Suprapubic skin (tissue), 4 donors: ENCODE measurements at regions not wholly inside any gene's neighbourhood (a gene's known extent, or its start where the extent isn't known, plus 50 kb on each side); places are given as distances from the start of the nearest gene placed in this dataset.

Source experiments
- DNase-seq, 2 donors: peaks; one replicate each; pipeline ENCODE4 v3.0.0-alpha.2; 2019; ENCODE audit warnings: low spot score in 2 of 2
- H3K27ac ChIP-seq: fragments of 200-600 bp; sonication (generic); one replicate; pipeline ENCODE4 v1.5.1; 2019
- H3K27me3 ChIP-seq: fragments of 200-600 bp; sonication (generic); one replicate; pipeline ENCODE4 v1.5.1; 2019
- H3K36me3 ChIP-seq: fragments of 200-600 bp; sonication (generic); one replicate; pipeline ENCODE4 v1.5.1; 2019
- H3K4me1 ChIP-seq: fragments of 200-600 bp; sonication (generic); one replicate; pipeline ENCODE4 v1.5.1; 2019
- H3K4me3 ChIP-seq: fragments of 200-600 bp; sonication (generic); one replicate; pipeline ENCODE4 v1.5.1; 2019; ENCODE audit warnings: mild to moderate bottlenecking
- H3K9me3 ChIP-seq: fragments of 200-600 bp; sonication (generic); one replicate; pipeline ENCODE4 v1.5.1; 2019
- EP300 ChIP-seq: sonication (generic); formaldehyde crosslinking; IDR thresholded peaks from one replicate; pipeline ENCODE4 v1.6.1; 2017; ENCODE audit warnings: antibody characterized with exemption
- POLR2A ChIP-seq, 2 donors: fragments of 450-650 bp; IDR thresholded peaks; one replicate each; pipeline ENCODE4 v1.6.1; 2017; ENCODE audit warnings: antibody characterized with exemption in 2 of 2, mild to moderate bottlenecking in 2 of 2, moderate library complexity in 2 of 2
- POLR2AphosphoS5 ChIP-seq, 3 donors: sonication (generic); formaldehyde crosslinking; IDR thresholded peaks; one replicate each; pipeline ENCODE4 v1.6.1; 2017; ENCODE audit warnings: antibody characterized with exemption in 3 of 3
- WGBS: methylation state at CpG from one replicate; pipeline ENCODE4 v1.1.5; 2018; 5-methylcytosine and 5-hydroxymethylcytosine counted together
- TF ChIP-seq, protein P1 (sequence below), 2 donors: fragments of 200-600 bp in 1 of 2; fragments of 450-650 bp in 1 of 2; sonication (generic) in 1 of 2; IDR thresholded peaks; one replicate each; pipeline ENCODE4 v1.5.1; 2016 to 2019; ENCODE audit warnings: antibody characterized with exemption in 2 of 2, mild to moderate bottlenecking in 1 of 2, moderate library complexity in 1 of 2

DNA sequence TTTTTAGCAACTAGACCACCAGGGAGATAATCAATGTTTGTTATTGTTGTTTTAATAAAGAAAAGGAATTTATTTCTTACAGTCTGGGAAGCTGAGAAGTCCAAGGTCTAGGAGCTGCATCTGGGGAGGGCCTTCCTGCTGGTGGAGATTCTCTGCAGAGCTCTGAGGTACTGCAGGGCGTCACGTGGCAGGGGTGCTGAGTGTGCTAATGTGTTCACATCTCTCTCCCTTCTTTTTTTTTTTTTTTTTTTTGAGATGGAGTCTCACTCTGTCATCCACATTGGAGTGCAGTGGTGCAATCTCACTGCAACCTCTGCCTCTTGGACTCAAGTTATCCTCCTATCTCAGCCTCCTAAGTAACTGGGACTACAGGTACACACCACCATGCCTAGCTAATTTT, 150.9 kb upstream of the TRIM24 start:
- Histone ChIP-seq H3K4me1 (no peaks in the 10 kb centered on the region), H3K36me3 (no peaks in the 10 kb centered on the region), H3K27me3 (no peaks in the 10 kb centered on the region), H3K9me3 (no peaks in the 10 kb centered on the region), H3K4me3 (no peak overlapping the region), H3K27ac (no peak overlapping the region)
- TF ChIP-seq EP300 (no peak), POLR2AphosphoS5 (IDR thresholded peaks at IDR 0.05) (no peak), POLR2A (IDR thresholded peaks at IDR 0.05) (no peak)
- TF ChIP-seq, protein P1, sequence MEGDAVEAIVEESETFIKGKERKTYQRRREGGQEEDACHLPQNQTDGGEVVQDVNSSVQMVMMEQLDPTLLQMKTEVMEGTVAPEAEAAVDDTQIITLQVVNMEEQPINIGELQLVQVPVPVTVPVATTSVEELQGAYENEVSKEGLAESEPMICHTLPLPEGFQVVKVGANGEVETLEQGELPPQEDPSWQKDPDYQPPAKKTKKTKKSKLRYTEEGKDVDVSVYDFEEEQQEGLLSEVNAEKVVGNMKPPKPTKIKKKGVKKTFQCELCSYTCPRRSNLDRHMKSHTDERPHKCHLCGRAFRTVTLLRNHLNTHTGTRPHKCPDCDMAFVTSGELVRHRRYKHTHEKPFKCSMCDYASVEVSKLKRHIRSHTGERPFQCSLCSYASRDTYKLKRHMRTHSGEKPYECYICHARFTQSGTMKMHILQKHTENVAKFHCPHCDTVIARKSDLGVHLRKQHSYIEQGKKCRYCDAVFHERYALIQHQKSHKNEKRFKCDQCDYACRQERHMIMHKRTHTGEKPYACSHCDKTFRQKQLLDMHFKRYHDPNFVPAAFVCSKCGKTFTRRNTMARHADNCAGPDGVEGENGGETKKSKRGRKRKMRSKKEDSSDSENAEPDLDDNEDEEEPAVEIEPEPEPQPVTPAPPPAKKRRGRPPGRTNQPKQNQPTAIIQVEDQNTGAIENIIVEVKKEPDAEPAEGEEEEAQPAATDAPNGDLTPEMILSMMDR (IDR thresholded peaks at IDR 0.05), result no peak
- 79% methylated on average over 2 of the region's 2 CpGs for WGBS
- DNase-seq, result no peak

DNA sequence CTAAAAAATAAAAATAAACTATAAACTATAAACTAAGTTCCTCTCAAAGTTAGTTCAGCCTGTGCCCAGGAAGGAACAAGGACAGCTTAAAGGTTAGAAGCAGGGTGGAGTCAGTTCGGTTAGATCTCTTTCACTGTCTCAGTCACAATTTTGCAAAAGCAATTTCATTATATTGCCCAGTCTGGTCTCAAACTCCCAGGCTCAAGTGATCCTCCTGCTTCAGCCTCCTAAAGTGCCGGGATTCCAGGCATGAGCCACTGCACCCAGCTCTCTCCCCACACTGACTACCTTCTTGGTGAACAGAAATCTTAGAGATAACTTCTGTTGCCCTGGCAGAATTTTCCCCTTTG, 146.3 kb upstream of the TRIM24 start:
- Histone ChIP-seq H3K27me3 (no peaks in the 10 kb centered on the region), H3K36me3 (no peaks in the 10 kb centered on the region), H3K9me3 (no peaks in the 10 kb centered on the region), H3K27ac (no peak overlapping the region), H3K4me3 (no peak overlapping the region), H3K4me1 (no peaks in the 10 kb centered on the region)
- no peak for TF ChIP-seq POLR2AphosphoS5 (IDR thresholded peaks at IDR 0.05)
- TF ChIP-seq, protein P1 (IDR thresholded peaks at IDR 0.05), result no peak
- no peak for TF ChIP-seq EP300
- TF ChIP-seq POLR2A (IDR thresholded peaks at IDR 0.05), result no peak
- WGBS, result 91% methylated on average over 2 of the region's 2 CpGs
- DNase-seq, result no peak

DNA sequence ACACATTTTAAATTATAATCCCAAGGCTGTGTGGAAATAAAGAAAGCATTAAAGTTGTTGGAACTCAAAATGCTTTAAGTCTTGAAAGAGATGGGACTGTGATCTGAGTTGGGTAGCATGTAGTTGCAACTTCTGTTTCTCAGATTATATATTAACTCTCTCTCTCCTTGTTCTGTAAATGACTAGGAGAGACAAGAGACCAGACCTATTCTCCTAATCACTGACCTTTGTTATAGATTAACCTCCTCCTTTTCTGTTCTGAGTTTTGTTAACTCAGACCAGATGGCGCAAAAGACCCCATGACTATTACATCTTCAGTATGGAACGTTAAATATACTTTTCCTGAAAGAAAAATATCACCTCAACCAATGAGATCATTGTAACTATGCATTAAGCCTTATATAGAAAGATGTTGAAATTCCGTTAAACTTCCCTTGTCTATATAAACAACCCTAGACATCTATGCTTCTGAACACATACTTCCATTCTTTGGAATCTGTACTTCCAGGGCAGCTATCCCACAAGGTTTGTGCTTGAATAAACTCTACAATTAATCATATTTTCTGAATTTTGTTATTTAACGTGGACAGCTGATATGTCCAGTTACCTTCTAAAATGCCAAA, 143.5 kb upstream of the TRIM24 start:
- no peak for TF ChIP-seq POLR2AphosphoS5 (IDR thresholded peaks at IDR 0.05)
- TF ChIP-seq, protein P1 (IDR thresholded peaks at IDR 0.05), result no peak
- TF ChIP-seq EP300, result no peak
- TF ChIP-seq POLR2A (IDR thresholded peaks at IDR 0.05), result no peak
- H3K27me3 ChIP-seq, result no peaks in the 10 kb centered on the region
- WGBS, result 74% methylated on average over 4 of the region's 4 CpGs
- no peak for DNase-seq
- H3K27ac ChIP-seq, result no peak overlapping the region
- no peaks in the 10 kb centered on the region for H3K9me3 ChIP-seq
- H3K4me1 ChIP-seq, result no peaks in the 10 kb centered on the region
- no peaks in the 10 kb centered on the region for H3K36me3 ChIP-seq
- no peak overlapping the region for H3K4me3 ChIP-seq

DNA sequence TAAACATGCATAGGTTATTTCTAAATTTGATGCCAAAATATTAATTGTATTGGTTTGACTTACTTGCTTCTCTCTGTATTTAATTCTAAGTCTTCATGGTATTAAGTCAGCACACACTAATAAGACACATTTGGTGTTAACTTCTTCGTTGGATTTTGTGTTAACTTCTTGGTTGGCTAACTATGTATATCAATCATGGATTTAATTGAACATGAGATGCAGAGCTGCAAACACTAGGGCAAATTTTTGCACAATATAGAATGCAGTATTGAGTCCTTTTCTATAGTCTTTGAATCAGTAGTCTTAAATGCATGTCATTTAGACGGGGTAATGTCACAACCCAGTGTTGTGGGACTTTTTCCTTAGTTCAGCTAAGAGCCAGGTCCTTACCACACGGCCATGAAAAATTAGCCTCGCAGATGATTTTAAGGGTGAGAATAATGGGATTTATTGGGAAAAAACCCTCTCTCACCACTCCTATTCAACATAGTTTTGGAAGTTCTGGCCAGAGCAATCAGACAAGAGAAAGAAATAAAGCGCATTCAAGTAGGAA, 142.9 kb upstream of the TRIM24 start:
- Histone ChIP-seq H3K4me3 (no peak overlapping the region), H3K27ac (no peak overlapping the region), H3K36me3 (no peaks in the 10 kb centered on the region), H3K9me3 (no peaks in the 10 kb centered on the region), H3K27me3 (no peaks in the 10 kb centered on the region), H3K4me1 (no peaks in the 10 kb centered on the region)
- no peak for DNase-seq
- TF ChIP-seq POLR2A (IDR thresholded peaks at IDR 0.05) (no peak), EP300 (no peak), POLR2AphosphoS5 (IDR thresholded peaks at IDR 0.05) (no peak)
- TF ChIP-seq, protein P1 (IDR thresholded peaks at IDR 0.05), result no peak
- WGBS, result 88% methylated on average over 5 of the region's 5 CpGs

DNA sequence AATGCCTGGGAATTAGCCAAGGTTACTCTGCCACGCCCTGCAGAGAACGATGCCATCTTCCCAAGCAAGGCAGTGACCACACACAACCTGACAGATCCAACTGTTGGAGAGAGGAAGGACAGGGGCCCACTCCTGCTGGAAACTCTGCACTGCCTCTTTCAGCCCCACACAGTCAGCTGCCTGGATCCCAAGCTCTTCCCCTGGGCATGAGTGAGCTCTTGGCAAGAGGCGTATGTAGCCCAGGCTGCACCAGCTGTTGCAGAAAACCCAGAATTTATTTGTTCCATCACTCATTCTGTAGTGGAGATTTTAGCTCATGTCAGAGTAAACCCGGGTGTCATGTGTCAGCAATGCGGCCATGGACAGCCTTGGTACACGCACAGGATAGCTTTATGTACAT, 135.1 kb upstream of the TRIM24 start:
- peaks cover 5% of the 10 kb centered on the region for H3K9me3 ChIP-seq
- no peaks in the 10 kb centered on the region for H3K36me3 ChIP-seq
- no peaks in the 10 kb centered on the region for H3K27me3 ChIP-seq
- no peak overlapping the region for H3K4me3 ChIP-seq
- TF ChIP-seq POLR2A (IDR thresholded peaks at IDR 0.05), result no peak
- no peak for TF ChIP-seq EP300
- TF ChIP-seq POLR2AphosphoS5 (IDR thresholded peaks at IDR 0.05), result no peak
- TF ChIP-seq, protein P1 (IDR thresholded peaks at IDR 0.05), result no peak
- no peak overlapping the region for H3K27ac ChIP-seq
- no peaks in the 10 kb centered on the region for H3K4me1 ChIP-seq
- WGBS, result 76% methylated on average over 5 of the region's 6 CpGs
- no peak for DNase-seq
